AG09309 (cell line): ENCODE measurements at regions not wholly inside any gene's neighbourhood (a gene's known extent, or its start where the extent isn't known, plus 50 kb on each side); places are given as distances from the start of the nearest gene placed in this dataset.
"Not testable (repeated sequence)": the region's sequence is repeated elsewhere in the genome, so short reads cannot be mapped to it uniquely, and the experiment has no call there.

Source experiments
- DNase-seq: peaks from one replicate; pipeline ENCODE4 v3.0.0-alpha.2; 2010; ENCODE audit warnings: low read depth
- H3K4me3 ChIP-seq: 2 replicates; pipeline ENCODE4 v1.5.1; 2011; ENCODE audit warnings: mild to moderate bottlenecking, low read depth, low read length, moderate library complexity; ENCODE audit not compliant: control insufficient read depth
- CTCF ChIP-seq: IDR thresholded peaks from 2 replicates; pipeline ENCODE4 v1.5.1; 2011; ENCODE audit warnings: mild to moderate bottlenecking, low read depth, low read length, inconsistent platforms; ENCODE audit not compliant: insufficient read depth, control insufficient read depth; ENCODE audit errors: missing control alignments

GRCh38 chr6:9136141-9136822, 700.9 kb upstream of the SLC35B3 start:
- no peak overlapping the region for H3K4me3 ChIP-seq
- no peak for TF ChIP-seq CTCF
- no peak for DNase-seq

- H3K4me3 ChIP-seq, result no peak overlapping the region
- no peak for DNase-seq
- TF ChIP-seq CTCF, result no peak
These were observed 696.3 kb upstream of the SLC35B3 start for GRCh38 chr6:9131616-9132015.

- no peak for TF ChIP-seq CTCF
- H3K4me3 ChIP-seq, result no peak overlapping the region
These were observed 695.9 kb upstream of the SLC35B3 start for GRCh38 chr6:9131201-9131600.

GRCh38 chr6:9128970-9129369, 693.6 kb upstream of the SLC35B3 start:
- H3K4me3 ChIP-seq, result no peak overlapping the region
- no peak for DNase-seq
- no peak for TF ChIP-seq CTCF

More at GRCh38 chr6:9131201-9131600, 695.9 kb upstream of the SLC35B3 start:
- no peak for DNase-seq

GRCh38 chr6:9126878-9127560, 691.7 kb upstream of the SLC35B3 start:
- no peak for TF ChIP-seq CTCF
- H3K4me3 ChIP-seq, result no peak overlapping the region
- DNase-seq, result no peak

- not testable (repeated sequence) for H3K4me3 ChIP-seq, DNase-seq
These were observed 690.7 kb upstream of the SLC35B3 start for GRCh38 chr6:9126034-9126433.

GRCh38 chr6:9121549-9121948, 686.2 kb upstream of the SLC35B3 start:
- no peak for TF ChIP-seq CTCF
- H3K4me3 ChIP-seq, result no peak overlapping the region
- no peak for DNase-seq
